PC-3 (cell line): ENCODE measurements at regions not wholly inside any gene's neighbourhood (a gene's known extent, or its start where the extent isn't known, plus 50 kb on each side); places are given as distances from the start of the nearest gene placed in this dataset.

ENCODE experiments used
- ATAC-seq: fragments of 200-7000 bp; cut with Tn5 transposase; 2 replicates; pipeline ENCODE4 v1.9.1; 2020; ENCODE audit warnings: mild to moderate bottlenecking, moderate library complexity
- BruUV-seq: library from RNA; stranded (reverse); fragments of 400-500 nt; replicated peaks from 2 replicates; lab custom pipeline; 2021; lab: Mats Ljungman, UMichigan
- CTCF ChIA-PET: fragments of 300-600 bp; sonication (Branson Sonifier 250); formaldehyde crosslinking; loops from one replicate; lab custom pipeline; 2022; ENCODE audit warnings: antibody characterized with exemption; lab: Charles Lee
- POLR2A ChIA-PET: fragments of 300-600 bp; sonication (Branson Sonifier 250); formaldehyde crosslinking; loops from one replicate; lab custom pipeline; 2022; ENCODE audit warnings: antibody characterized with exemption; ENCODE audit not compliant: unreplicated experiment; lab: Charles Lee
- DNase-seq: peaks from one replicate; pipeline ENCODE4 v3.0.0-alpha.2; 2015
- H2AFZ ChIP-seq: fragments of 300-600 bp; sonication (generic); 2 replicates; pipeline ENCODE4 v1.6.0; 2016; ENCODE audit warnings: antibody characterized with exemption, low read length
- H3F3A ChIP-seq: fragments of 300-600 bp; sonication (generic); one replicate; pipeline ENCODE4 v1.6.0; 2017; ENCODE audit warnings: antibody characterized with exemption, low read length, control low read depth, mild to moderate bottlenecking; ENCODE audit not compliant: unreplicated experiment
- H3K27ac ChIP-seq: fragments of 300-600 bp; sonication (generic); 2 replicates; pipeline ENCODE4 v1.5.1; 2016; ENCODE audit warnings: mild to moderate bottlenecking, low read length
- H3K27me3 ChIP-seq: fragments of 300-600 bp; sonication (generic); 2 replicates; pipeline ENCODE4 v1.6.1; 2016; ENCODE audit warnings: low read length, mixed read lengths
- H3K36me3 ChIP-seq: fragments of 300-600 bp; sonication (generic); 2 replicates; pipeline ENCODE4 v1.6.1; 2016; ENCODE audit warnings: low read depth, mixed run types, low read length, mixed read lengths
- H3K4me1 ChIP-seq: fragments of 300-600 bp; sonication (generic); 2 replicates; pipeline ENCODE4 v1.5.1; 2016; ENCODE audit warnings: low read length; ENCODE audit not compliant: insufficient read depth
- H3K4me2 ChIP-seq: fragments of 300-600 bp; sonication (generic); 2 replicates; pipeline ENCODE4 v1.6.0; 2016; ENCODE audit warnings: low read length
- H3K4me3 ChIP-seq: fragments of 300-600 bp; sonication (generic); 2 replicates; pipeline ENCODE4 v1.5.1; 2016; ENCODE audit warnings: mild to moderate bottlenecking, low read length, mixed read lengths
- H3K79me2 ChIP-seq: fragments of 300-600 bp; sonication (generic); 2 replicates; pipeline ENCODE4 v1.6.1; 2017; ENCODE audit warnings: low read length, mixed read lengths
- H3K9ac ChIP-seq: fragments of 300-600 bp; sonication (generic); 2 replicates; pipeline ENCODE4 v1.6.0; 2016; ENCODE audit warnings: mild to moderate bottlenecking, low read length
- H3K9me2 ChIP-seq: fragments of 300-600 bp; sonication (generic); replicated peaks from 2 replicates; pipeline ENCODE4 v1.6.1; 2016; ENCODE audit warnings: mixed run types, low read length, mixed read lengths
- H3K9me3 ChIP-seq: fragments of 300-600 bp; sonication (generic); 2 replicates; pipeline ENCODE4 v1.6.1; 2016; ENCODE audit warnings: low read length, mixed read lengths
- H4K20me1 ChIP-seq: fragments of 300-600 bp; sonication (generic); 2 replicates; pipeline ENCODE4 v1.6.1; 2016; ENCODE audit warnings: low read length, mixed read lengths
- CTCF ChIP-seq: fragments of 300-600 bp; sonication (generic); conservative IDR thresholded peaks from 2 replicates; pipeline ENCODE4 v1.5.1; 2017; ENCODE audit warnings: antibody characterized with exemption, low read depth, mild to moderate bottlenecking, low read length
- EZH2 ChIP-seq: fragments of 300-600 bp; sonication (generic); IDR thresholded peaks from one replicate; pipeline ENCODE4 v1.6.1; 2017; ENCODE audit warnings: antibody characterized with exemption, mild to moderate bottlenecking, low read length; ENCODE audit not compliant: unreplicated experiment
- EZH2phosphoT487 ChIP-seq: fragments of 300-600 bp; sonication (generic); IDR thresholded peaks from 2 replicates; pipeline ENCODE4 v1.6.1; 2018; ENCODE audit warnings: mild to moderate bottlenecking, antibody characterized with exemption, low read length, borderline replicate concordance
- intact Hi-C: fragments of 100-400 bp; cut with micrococcal nuclease; formaldehyde crosslinking; loops from 2 replicates; pipeline ENCODE4 v1.9.0; 2023

DNA sequence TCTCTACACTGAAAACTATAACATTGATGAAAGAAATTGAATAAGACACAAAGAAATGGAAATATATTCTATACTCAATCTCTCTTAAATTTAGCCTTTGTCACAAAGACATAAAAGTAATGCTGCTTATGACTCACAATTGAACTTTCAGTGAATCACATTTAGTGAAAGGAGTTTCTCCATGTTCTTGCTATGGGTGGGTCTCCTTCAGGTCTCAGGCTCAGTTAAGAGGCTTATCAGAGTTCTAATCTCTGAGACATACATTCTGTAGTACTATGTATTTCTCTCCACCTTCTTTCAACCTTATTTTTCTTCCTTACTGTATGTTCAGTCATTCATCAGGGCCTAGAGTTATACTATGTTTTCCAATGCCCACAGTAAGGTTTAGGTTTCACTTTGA lies 220.9 kb downstream of the DTHD1 start:
- Histone ChIP-seq H3K4me2 (no peak overlapping the region), H3K36me3 (no peaks in the 10 kb centered on the region), H3K27ac (no peak overlapping the region), H4K20me1 (no peaks in the 10 kb centered on the region), H3F3A (no peaks in the 10 kb centered on the region), H3K4me3 (no peak overlapping the region), H3K79me2 (no peaks in the 10 kb centered on the region), H3K9ac (no peak overlapping the region), H2AFZ (no peak overlapping the region), H3K9me2 (no peaks in the 10 kb centered on the region), H3K9me3 (no peaks in the 10 kb centered on the region), H3K4me1 (no peaks in the 10 kb centered on the region), H3K27me3 (peaks cover 2% of the 10 kb centered on the region; the same call in 1 of the 2 replicates)
- BruUV-seq, result no TSS peak
- intact Hi-C loops, result no loop called here
- ChIA-PET POLR2A (no interaction called here), CTCF (no interaction called here)
- DNase-seq, result peak; percentile 8
- no peak for ATAC-seq
- TF ChIP-seq CTCF (no peak), EZH2 (no peak), EZH2phosphoT487 (no peak)

GRCh38 chr4:36508394-36508793 lies 227.0 kb downstream of the DTHD1 start:
- Histone ChIP-seq H3K79me2 (no peaks in the 10 kb centered on the region), H3K4me2 (no peak overlapping the region), H3K4me3 (no peak overlapping the region), H3K9me3 (no peaks in the 10 kb centered on the region), H2AFZ (no peak overlapping the region), H4K20me1 (no peaks in the 10 kb centered on the region), H3K4me1 (no peaks in the 10 kb centered on the region), H3K9ac (no peak overlapping the region), H3K9me2 (no peaks in the 10 kb centered on the region), H3K36me3 (no peaks in the 10 kb centered on the region), H3F3A (no peaks in the 10 kb centered on the region), H3K27ac (no peak overlapping the region), H3K27me3 (no peaks in the 10 kb centered on the region; the same call in 1 of the 2 replicates)
- no TSS peak for BruUV-seq
- no peak for TF ChIP-seq EZH2phosphoT487
- no peak for TF ChIP-seq CTCF
- no peak for TF ChIP-seq EZH2
- DNase-seq, result no peak
- intact Hi-C loops, result no loop called here
- no peak for ATAC-seq
- ChIA-PET POLR2A (no interaction called here), CTCF (no interaction called here)

DNA sequence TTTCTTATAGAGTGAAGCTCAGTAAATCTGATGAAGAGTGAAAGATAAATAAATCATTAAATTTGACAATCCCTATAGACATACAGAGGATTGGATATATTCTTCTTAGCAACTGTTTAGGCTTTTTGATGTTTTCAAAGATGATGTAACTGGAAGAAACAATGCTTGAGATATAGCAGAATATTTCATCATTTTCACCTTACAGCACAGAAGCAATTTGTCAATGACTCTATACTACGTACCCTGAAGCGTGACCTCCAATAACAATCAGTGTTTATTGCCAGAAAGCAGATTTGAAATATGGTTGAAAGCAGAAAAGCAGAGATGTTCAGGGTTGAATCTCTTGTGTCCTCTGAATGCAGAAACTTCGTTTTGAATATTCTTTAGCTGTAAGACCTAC lies 228.4 kb downstream of the DTHD1 start:
- ATAC-seq, result no peak

More for the DNA sequence above, 228.4 kb downstream of the DTHD1 start:
- Histone ChIP-seq H2AFZ (no peak overlapping the region), H3K9me3 (no peaks in the 10 kb centered on the region), H3K36me3 (no peaks in the 10 kb centered on the region), H3K9me2 (no peaks in the 10 kb centered on the region), H3K79me2 (no peaks in the 10 kb centered on the region), H3K4me1 (no peaks in the 10 kb centered on the region), H3K27me3 (no peaks in the 10 kb centered on the region; the same call in 1 of the 2 replicates), H3K9ac (no peak overlapping the region), H4K20me1 (no peaks in the 10 kb centered on the region), H3K27ac (no peak overlapping the region), H3K4me3 (no peak overlapping the region), H3F3A (no peaks in the 10 kb centered on the region), H3K4me2 (no peak overlapping the region)
- TF ChIP-seq EZH2 (no peak), CTCF (no peak), EZH2phosphoT487 (no peak)
- BruUV-seq, result no TSS peak
- CTCF ChIA-PET, result no interaction called here
- no peak for DNase-seq
- POLR2A ChIA-PET, result no interaction called here
- intact Hi-C loops, result no loop called here
